T-helper 2 cell treated with Interferon-gamma antibody and Interleukin-4, amounts not matched to agents 100 ng/mL and 5 ng/mL, for 36 hours (primary cell): ENCODE measurements at regions not wholly inside any gene's neighbourhood (a gene's known extent, or its start where the extent isn't known, plus 50 kb on each side); places are given as distances from the start of the nearest gene placed in this dataset.

Source experiments
- intact Hi-C: fragments of 100-400 bp; cut with micrococcal nuclease; formaldehyde crosslinking; loops from one replicate; pipeline ENCODE4 v1.15.1; 2023

- intact Hi-C loops = no loop called here
Observed at GRCh38 chr5:124468671-124469411, 277.6 kb downstream of the ZNF608 start.

DNA sequence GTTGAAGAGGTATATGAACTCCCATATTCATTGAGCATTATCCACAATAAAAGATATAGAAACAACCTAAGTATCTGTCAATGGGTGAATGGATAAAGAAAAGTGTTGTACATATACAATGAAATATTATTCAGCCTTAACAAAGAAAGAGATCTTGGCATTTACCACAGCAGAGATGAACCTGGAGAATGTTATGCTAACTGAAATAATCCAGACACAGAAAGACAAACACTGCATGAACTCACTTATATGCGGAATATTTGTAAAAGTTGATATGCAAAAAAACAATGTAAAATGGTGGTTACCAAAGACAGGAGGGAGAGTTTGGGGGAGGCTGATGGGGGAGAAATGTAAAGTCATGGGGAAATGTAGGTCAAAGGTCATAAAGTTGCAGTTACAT is 278.7 kb downstream of the ZNF608 start:
- intact Hi-C loops = no loop called here

GRCh38 chr5:124466011-124466410 is 280.4 kb downstream of the ZNF608 start:
- intact Hi-C loops = no loop called here

DNA sequence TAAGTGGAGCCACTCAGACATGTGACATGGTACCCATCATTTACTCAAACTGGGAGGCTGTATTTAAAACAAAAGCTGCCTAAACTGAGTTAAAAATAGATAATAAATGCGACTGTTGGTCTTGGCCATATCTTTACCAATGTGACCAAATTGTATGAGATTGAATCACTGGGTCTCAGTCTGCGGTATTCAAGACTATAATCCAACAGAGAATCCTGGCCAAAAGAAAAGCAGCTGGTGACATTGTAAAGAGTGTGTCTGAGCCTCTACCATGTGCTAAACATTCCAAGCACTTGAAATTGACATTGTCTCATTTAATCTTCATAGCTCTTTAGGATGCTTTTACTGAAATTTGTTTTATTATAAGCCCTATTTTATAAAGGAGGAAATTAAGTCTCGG is 282.6 kb downstream of the ZNF608 start:
- intact Hi-C loops = no loop called here

GRCh38 chr5:124462751-124463150 is 283.7 kb downstream of the ZNF608 start:
- intact Hi-C loops = no loop called here

DNA sequence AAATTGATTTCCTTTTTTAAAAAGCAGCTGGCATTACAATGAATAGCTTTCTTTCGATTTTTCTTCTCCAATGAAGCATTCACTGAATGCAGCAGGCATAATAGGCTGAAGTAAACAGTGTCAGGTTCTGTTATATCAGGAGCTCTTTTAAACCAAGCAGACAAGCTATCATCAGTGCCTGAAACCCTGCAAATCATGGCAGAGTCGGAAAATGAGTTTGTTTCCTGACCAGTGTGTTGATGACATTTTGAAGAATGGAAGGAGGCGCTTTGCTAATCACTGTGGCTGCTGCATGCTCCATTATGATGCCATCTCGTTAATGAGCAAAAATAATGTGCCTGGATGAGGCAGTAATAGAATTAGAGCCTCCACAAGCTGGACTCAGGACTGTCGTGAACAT is 284.5 kb downstream of the ZNF608 start:
- intact Hi-C loops = no loop called here

GRCh38 chr5:124461157-124461556 is 285.3 kb downstream of the ZNF608 start:
- intact Hi-C loops = no loop called here

DNA sequence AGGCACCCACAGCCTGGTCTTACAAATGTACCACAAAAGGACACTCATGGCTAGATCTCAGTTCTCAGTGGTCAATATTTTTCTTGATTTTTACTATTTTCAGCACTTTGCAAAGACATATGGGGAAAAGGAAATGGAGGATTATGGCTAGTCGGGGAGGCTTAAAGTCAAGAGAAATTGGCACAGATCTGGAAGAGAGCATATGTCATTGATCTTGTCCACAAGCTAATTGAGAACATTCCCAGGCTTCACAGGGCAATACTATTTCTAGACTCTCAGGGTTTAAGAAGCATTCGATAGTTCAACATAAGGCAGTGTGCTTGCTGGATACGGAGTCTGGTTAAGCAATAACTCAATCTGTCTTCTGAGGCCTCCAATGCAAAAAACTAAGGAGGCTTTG is 285.8 kb downstream of the ZNF608 start:
- intact Hi-C loops = no loop called here

- intact Hi-C loops = no loop called here
Observed at GRCh38 chr5:124459984-124460383, 286.5 kb downstream of the ZNF608 start.

DNA sequence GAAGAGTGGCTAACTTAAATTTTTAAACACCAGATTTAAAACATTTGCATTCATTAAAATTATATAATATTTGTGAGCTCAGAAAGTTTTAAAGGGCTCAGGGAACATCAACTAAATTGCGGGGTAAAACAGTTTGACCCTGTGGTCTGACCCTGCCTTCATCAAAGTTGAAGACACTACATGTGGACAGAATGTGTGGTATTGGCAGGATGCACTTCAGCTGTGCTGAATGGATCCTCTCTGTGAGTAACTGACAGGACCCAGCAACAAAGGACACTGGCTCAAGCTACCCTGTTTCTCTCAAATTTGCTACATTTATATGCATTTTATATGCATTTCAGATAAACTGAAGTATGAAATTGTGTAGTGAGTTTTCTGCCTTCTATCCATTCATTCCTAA is 288.5 kb downstream of the ZNF608 start:
- intact Hi-C loops = no loop called here

GRCh38 chr5:124457101-124457500 is 289.3 kb downstream of the ZNF608 start:
- intact Hi-C loops = no loop called here

DNA sequence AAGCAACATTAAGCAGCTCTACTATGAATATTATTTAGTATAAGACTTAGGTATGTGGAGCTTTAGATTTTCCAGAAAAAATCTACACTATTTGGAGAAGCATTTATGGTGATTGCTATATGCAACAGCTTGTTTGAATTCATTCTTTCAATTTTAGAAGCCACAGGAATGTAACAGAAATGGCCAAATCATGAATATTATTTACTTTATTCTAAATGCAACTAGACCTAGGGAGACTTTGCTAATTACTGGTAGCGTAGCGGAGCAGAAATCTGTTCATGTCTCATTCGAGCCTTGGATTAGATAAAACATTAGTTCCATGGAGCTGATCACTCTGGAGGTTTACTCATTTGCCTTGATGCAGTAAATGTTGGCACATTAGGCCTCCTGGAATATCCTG is 290.2 kb downstream of the ZNF608 start:
- intact Hi-C loops = no loop called here

DNA sequence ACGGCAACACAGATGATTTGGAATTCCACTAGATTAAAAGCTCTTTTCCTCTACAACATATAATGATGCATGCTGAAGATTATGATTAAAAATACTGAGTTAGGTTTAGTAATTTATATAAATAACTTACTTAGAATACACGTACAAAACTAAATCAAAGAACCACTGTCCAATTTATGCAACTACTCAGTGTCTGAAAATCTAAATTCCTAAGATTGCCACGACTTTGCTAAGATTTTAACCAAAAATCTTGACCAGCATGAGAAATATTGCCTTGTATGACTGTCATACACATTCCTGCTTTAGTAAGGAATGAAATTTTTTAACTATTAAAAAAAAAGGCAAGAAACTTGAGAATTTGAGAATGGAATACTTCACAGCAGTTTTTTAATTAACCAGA is 292.4 kb downstream of the ZNF608 start:
- intact Hi-C loops = no loop called here

DNA sequence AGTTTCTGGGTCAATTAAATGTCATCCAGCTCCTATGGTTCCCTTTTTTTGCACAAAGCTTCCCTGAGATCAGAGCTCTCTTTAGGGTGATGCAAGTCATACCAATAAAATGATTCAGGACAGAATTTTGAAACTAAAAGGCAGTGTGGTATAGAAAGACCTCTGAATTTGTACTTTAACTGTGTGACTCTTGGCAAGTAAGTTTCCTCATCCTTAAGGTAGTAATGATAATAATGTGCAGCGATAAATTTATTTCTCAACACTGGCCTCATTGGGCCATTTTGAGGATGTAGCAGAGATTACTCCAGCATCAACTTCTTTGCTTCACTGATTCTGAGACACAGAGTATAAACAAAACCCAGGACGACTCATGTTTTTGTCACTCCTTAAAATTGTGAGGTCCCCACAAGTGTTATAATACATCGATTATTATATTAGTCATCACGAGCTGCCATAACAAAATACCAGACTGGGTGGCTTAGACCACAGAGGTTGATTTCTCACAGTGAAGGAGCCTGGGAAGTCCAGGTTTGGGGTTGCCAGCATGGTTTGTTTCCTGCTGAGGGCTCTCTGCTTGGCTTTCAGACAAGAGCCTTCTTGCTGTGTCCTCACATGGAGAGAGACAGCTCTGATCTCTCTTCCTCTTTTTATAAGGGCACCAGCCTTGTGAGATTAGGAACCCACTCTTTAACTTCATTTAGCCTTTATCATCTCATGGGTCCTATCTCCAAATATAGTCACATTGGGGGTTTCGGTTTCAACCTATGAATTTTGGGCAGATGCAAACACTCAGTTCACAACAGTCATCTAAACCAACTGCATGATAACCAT is 293.0 kb downstream of the ZNF608 start:
- intact Hi-C loops = no loop called here

DNA sequence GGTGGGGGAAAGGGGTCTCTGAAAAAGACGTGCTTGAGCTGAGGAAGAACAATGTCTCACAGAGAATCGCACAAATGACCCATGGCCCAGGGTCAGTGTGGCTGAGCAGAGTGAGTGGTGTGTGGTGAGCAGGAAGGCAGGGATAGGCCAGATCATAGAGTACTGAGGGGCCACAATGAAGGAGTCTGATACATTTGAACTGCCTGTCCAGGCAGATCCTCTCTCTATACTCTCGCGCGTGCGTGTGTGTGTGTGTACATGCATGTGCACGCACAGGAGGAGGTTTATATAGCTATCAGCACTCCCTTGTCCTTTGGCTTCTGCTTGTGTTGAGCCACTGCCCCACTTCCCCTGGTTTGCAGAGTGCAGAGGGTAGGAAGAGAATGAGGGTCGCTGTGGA is 294.0 kb downstream of the ZNF608 start:
- intact Hi-C loops = no loop called here

- intact Hi-C loops = no loop called here
Observed at GRCh38 chr5:124451721-124452383, 294.6 kb downstream of the ZNF608 start.

GRCh38 chr5:124446120-124446519 is 300.3 kb downstream of the ZNF608 start:
- intact Hi-C loops = no loop called here

DNA sequence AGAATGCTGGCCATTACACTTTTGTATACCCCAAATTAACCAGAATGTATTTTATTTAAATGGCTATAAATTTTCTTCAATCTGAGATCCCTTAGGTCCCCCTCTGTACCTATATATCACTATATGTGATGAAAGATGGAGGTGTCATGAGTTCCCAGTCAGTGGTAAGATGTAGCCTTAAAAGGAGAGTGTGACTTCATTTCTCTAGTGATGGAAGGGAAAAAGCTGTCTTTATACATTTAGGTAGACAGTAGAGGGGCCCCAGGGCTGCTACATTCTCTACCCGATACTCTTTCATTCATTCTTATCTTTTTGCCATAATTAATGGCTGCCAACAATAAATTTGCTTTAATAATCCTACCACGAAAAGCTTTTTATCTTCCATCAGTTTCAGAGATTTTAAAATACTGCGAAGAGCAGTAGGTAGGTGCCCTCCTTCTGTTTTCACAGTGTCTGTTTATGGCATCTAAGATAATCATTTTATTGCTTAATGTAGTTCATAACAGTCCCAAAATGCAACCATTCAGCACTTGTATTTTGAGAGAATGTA is 301.3 kb downstream of the ZNF608 start:
- intact Hi-C loops = no loop called here

- intact Hi-C loops = no loop called here
Observed at GRCh38 chr5:124444147-124444775, 302.2 kb downstream of the ZNF608 start.

DNA sequence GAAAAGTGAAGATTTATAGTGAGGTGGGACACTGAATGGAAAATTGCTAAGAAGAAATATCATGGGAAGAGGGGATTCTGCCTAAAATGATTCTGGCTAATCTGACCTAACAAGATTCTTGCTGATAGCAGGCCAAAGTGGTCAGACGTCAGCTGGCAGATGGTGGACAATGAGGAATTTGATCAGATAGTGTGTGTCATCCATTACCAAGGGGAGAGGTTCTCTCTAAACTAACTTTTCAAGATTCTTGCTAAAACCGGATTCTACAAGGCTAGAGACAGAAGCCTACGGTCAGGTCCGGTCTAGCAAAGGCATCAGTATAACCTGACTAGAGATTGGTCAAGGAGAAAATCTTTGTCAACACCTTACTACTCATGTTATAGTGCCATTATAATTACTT is 306.0 kb downstream of the ZNF608 start:
- intact Hi-C loops = no loop called here

GRCh38 chr5:124439609-124440008 is 306.8 kb downstream of the ZNF608 start:
- intact Hi-C loops = no loop called here

GRCh38 chr5:124438903-124439281 is 307.5 kb downstream of the ZNF608 start:
- intact Hi-C loops = no loop called here
